ENCODE measurements at regions not wholly inside any gene's neighbourhood (a gene's known extent, or its start where the extent isn't known, plus 50 kb on each side); places are given as distances from the start of the nearest gene placed in this dataset.

DNA sequence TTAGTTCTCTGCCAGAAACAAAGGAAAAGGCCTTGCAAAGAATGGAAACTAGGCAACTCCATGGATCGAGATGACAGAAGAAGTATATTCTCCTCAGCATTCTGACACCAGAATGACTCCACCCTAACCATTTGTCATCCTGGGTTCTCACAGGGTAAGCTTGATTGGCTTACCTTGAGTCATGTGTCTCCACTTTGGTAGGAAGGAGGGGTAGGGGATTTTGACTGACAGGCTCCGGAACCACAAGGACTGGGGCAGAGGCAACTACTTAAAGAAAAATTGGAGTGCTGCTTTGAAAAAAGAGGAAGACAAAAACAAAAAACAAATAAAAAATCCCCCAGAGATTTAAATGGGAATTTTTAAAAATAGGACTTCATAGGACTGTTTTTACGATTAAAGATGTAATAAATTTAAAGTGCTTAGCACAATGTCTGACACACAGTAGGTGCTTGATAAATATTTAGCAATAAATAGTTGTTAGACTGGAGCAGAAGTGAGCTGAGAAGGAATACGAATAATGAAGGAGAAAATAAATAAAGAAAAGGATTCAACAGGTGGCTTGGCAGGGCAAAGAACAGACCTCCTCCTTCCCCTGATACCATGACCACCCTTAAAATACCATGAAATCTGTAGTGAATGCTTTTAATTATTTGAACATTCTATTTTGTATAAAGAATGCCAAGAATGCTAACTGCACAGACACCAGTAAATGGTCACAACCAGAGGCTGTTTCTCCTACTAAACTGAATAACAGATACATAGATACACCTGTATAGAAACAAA is 230.2 kb downstream of the CDCA7 start:
- TF ChIP-seq, protein P1, sequence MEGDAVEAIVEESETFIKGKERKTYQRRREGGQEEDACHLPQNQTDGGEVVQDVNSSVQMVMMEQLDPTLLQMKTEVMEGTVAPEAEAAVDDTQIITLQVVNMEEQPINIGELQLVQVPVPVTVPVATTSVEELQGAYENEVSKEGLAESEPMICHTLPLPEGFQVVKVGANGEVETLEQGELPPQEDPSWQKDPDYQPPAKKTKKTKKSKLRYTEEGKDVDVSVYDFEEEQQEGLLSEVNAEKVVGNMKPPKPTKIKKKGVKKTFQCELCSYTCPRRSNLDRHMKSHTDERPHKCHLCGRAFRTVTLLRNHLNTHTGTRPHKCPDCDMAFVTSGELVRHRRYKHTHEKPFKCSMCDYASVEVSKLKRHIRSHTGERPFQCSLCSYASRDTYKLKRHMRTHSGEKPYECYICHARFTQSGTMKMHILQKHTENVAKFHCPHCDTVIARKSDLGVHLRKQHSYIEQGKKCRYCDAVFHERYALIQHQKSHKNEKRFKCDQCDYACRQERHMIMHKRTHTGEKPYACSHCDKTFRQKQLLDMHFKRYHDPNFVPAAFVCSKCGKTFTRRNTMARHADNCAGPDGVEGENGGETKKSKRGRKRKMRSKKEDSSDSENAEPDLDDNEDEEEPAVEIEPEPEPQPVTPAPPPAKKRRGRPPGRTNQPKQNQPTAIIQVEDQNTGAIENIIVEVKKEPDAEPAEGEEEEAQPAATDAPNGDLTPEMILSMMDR (IDR thresholded peaks at IDR 0.05): no peak
- TF ChIP-seq POLR2A (IDR thresholded peaks at IDR 0.05): no peak

Measured in ovary (tissue), 3 donors.